Activated CD4-positive, CD25-positive, alpha-beta regulatory T cell treated with anti-CD3 and anti-CD28 coated beads, Interleukin-2, amount 50 U/mL, for 24 hours (primary cell): ENCODE measurements at regions not wholly inside any gene's neighbourhood (a gene's known extent, or its start where the extent isn't known, plus 50 kb on each side); places are given as distances from the start of the nearest gene placed in this dataset.

Experiments
- ATAC-seq, 2 donors: fragments of 150-1000 bp; cut with Tn5 transposase; one replicate each; pipeline ENCODE4 v1.10.0; 2021; ENCODE audit warnings: mild to moderate bottlenecking in 1 of 2, moderate library complexity in 1 of 2

GRCh38 chr21:35682904-35683549 is 377.3 kb downstream of the SETD4 start:
- ATAC-seq = no peak

GRCh38 chr21:35681946-35682345 is 378.4 kb downstream of the SETD4 start:
- ATAC-seq = no peak

GRCh38 chr21:35679076-35679475 is 381.2 kb downstream of the SETD4 start:
- ATAC-seq = no peak

GRCh38 chr21:35678393-35678792 is 381.9 kb downstream of the SETD4 start:
- no peak for ATAC-seq

GRCh38 chr21:35677298-35677841 is 383.0 kb downstream of the SETD4 start:
- no peak for ATAC-seq

- ATAC-seq = no peak
Measured at GRCh38 chr21:35674895-35675470, 385.3 kb downstream of the SETD4 start.

- no peak for ATAC-seq
Measured at GRCh38 chr21:35674091-35674671, 386.1 kb downstream of the SETD4 start.

GRCh38 chr21:35672313-35672712 is 388.0 kb downstream of the SETD4 start:
- ATAC-seq = no peak

- peak in 1 of 2 donors; percentile 21 for ATAC-seq
Measured at GRCh38 chr21:35664683-35665082, 395.6 kb downstream of the SETD4 start.

- no peak for ATAC-seq
Measured at GRCh38 chr21:35663856-35664606, 396.3 kb downstream of the SETD4 start.

GRCh38 chr21:35658242-35658641 is 402.1 kb downstream of the SETD4 start:
- ATAC-seq = no peak

GRCh38 chr21:35652872-35653271 is 407.5 kb downstream of the SETD4 start:
- no peak for ATAC-seq

GRCh38 chr21:35652196-35652595 is 408.1 kb downstream of the SETD4 start:
- no peak for ATAC-seq

GRCh38 chr21:35651196-35651595 is 409.1 kb downstream of the SETD4 start:
- no peak for ATAC-seq

GRCh38 chr21:35649186-35649585 is 411.1 kb downstream of the SETD4 start:
- ATAC-seq = no peak

- ATAC-seq = no peak
Measured at GRCh38 chr21:35648512-35648911, 411.8 kb downstream of the SETD4 start.

- ATAC-seq = no peak
Measured at GRCh38 chr21:35646606-35647005, 413.7 kb downstream of the SETD4 start.

GRCh38 chr21:35645991-35646390 is 414.3 kb downstream of the SETD4 start:
- ATAC-seq = no peak

- ATAC-seq = no peak
Measured at GRCh38 chr21:35644523-35644922, 415.8 kb downstream of the SETD4 start.

- ATAC-seq = no peak
Measured at GRCh38 chr21:35643176-35643575, 417.1 kb downstream of the SETD4 start.

- no peak for ATAC-seq
Measured at GRCh38 chr21:35641271-35642016, 418.9 kb downstream of the SETD4 start.

GRCh38 chr21:35637431-35637830 is 422.9 kb downstream of the SETD4 start:
- no peak for ATAC-seq

- ATAC-seq = no peak
Measured at GRCh38 chr21:35635994-35636393, 424.3 kb downstream of the SETD4 start.
